GM13976 (cell line): ENCODE measurements at regions not wholly inside any gene's neighbourhood (a gene's known extent, or its start where the extent isn't known, plus 50 kb on each side); places are given as distances from the start of the nearest gene placed in this dataset.

ENCODE experiments used
- DNase-seq: peaks from one replicate; pipeline ENCODE4 v3.0.0; 2012; ENCODE audit warnings: low spot score
- CTCF ChIP-seq: IDR thresholded peaks from 2 replicates; pipeline ENCODE4 v1.5.1; 2012; ENCODE audit warnings: borderline replicate concordance, mild to moderate bottlenecking; ENCODE audit not compliant: insufficient read depth; ENCODE audit errors: extremely low read depth, missing control alignments, control extremely low read depth
- in situ Hi-C: fragments of 300-500 bp; cut with MboI; formaldehyde crosslinking; loops from one replicate; pipeline ENCODE4 v1.12.0; 2022; ENCODE audit warnings: low sequenced_read_pairs, mixed read lengths, inconsistent platforms; ENCODE audit not compliant: unreplicated experiment

- no peak for DNase-seq
- in situ Hi-C loops, result no loop called here
- no peak for TF ChIP-seq CTCF
These were observed 314.6 kb upstream of the GATB start for GRCh38 chr4:152075253-152075928.

- in situ Hi-C loops, result no loop called here
- no peak for TF ChIP-seq CTCF
- DNase-seq, result no peak
These were observed 313.8 kb upstream of the GATB start for GRCh38 chr4:152074573-152074972.

- no peak for DNase-seq
- in situ Hi-C loops, result no loop called here
- TF ChIP-seq CTCF, result no peak
These were observed 313.3 kb upstream of the GATB start for GRCh38 chr4:152074088-152074437.

GRCh38 chr4:152073351-152074087 lies 312.7 kb upstream of the GATB start:
- in situ Hi-C loops, result no loop called here
- no peak for TF ChIP-seq CTCF
- DNase-seq, result no peak

GRCh38 chr4:152072906-152073305 lies 312.1 kb upstream of the GATB start:
- in situ Hi-C loops, result no loop called here
- TF ChIP-seq CTCF, result no peak
- DNase-seq, result no peak

- DNase-seq, result no peak
- in situ Hi-C loops, result no loop called here
- TF ChIP-seq CTCF, result no peak
These were observed 311.2 kb upstream of the GATB start for GRCh38 chr4:152072001-152072485.

- DNase-seq, result no peak
- TF ChIP-seq CTCF, result no peak
- in situ Hi-C loops, result no loop called here
These were observed 310.0 kb upstream of the GATB start for GRCh38 chr4:152070854-152071253.
